NT2/D1 (cell line): ENCODE measurements at regions not wholly inside any gene's neighbourhood (a gene's known extent, or its start where the extent isn't known, plus 50 kb on each side); places are given as distances from the start of the nearest gene placed in this dataset.

ENCODE experiments used
- SUZ12 ChIP-seq: IDR thresholded peaks from 2 replicates; pipeline ENCODE4 v1.6.1; 2011; ENCODE audit not compliant: insufficient read length, insufficient read depth; ENCODE audit errors: extremely low read depth
- YY1 ChIP-seq: IDR thresholded peaks from 2 replicates; pipeline ENCODE4 v1.6.1; 2011; ENCODE audit not compliant: insufficient read length, insufficient read depth
- ZNF274 ChIP-seq: IDR thresholded peaks from 2 replicates; pipeline ENCODE4 v1.6.1; 2011; ENCODE audit warnings: mild to moderate bottlenecking, low read depth, low read length

DNA sequence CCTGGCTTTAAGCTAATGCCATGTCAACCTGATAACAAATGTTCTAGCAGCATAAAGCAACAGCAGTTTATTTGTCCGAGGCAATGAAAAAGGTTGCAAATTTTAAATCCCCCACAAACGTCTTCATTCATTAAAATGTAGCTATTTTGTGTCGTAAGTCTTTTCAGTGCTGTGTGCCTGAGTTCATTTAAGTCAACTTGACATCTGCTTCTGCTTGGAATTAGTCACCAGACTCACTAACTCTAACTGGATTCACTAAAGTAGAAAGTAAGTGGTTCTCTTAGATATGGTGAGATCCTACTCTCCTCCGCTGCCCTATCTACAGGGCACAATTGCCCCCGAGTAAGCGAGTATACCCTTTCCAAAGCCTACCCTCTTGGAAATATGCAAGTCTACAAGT is 118.4 kb upstream of the CHRM3 start:
- TF ChIP-seq ZNF274 = no peak
- TF ChIP-seq SUZ12 = no peak
- no peak for TF ChIP-seq YY1
